GM19467 (cell line): ENCODE measurements at regions not wholly inside any gene's neighbourhood (a gene's known extent, or its start where the extent isn't known, plus 50 kb on each side); places are given as distances from the start of the nearest gene placed in this dataset.

ENCODE experiments used
- ATAC-seq: cut with Tn5 transposase; IDR thresholded peaks from one replicate; pipeline ENCODE4 v1.9.1; 2021; ENCODE audit warnings: mild to moderate bottlenecking, moderate library complexity; ENCODE audit not compliant: unreplicated experiment

DNA sequence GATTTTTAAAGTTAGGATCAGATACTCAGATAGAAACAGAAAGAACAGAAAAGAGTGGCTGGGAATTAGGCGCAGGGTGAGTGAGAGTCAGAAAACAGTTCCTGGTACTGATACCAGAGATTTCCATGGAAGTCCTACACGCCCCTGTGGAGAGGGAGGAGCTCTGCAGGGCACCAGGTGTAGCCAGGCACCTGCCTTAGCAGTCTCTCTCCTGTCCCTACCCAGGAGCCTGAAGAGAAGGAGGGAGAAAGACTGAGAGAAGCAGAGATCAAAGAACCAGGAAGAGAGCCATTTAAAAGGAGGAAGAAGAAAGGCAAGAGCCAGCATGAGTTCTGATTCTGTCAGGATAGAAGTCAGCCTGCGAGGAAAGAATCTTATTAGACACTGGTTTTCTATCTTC is 65.0 kb downstream of the CBLN1 start:
- ATAC-seq: no peak

DNA sequence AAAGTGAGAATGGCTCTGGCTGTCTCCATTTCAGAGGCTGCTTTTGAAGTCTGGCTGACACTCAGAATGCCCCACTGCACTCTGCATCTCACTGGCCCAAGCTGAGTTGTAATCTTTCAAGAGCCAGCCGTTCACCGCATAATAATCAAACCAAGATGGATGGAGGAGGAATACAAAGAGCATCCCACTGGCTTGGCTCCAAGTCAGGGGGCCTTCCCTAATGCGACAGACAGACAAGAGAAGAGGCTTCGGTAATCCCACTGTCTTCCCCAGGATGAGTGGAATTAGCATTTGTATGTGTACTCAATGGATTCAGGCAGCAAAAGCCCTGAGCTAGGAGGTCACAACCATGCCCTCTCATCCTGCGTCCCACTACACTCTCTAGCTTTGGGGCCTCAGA is 68.0 kb downstream of the CBLN1 start:
- no peak for ATAC-seq

DNA sequence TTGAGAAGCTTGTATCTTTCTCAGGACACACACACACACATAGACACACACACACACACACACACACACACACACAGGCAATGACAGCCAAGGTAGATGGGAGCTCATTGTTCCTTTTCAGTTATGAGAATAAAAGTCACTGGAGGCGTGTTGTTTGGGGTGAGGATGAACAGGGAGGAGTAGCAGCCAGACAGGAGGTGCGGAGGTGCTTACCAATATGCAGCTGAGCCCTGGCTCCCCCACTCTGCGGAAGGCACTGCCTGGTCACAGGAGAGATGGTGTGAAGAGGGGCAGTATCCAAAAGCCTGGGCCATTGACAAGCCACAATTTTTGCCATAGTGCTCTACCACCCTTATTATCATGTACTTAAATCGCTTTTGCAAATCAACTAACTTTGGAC is 77.4 kb downstream of the CBLN1 start:
- no peak for ATAC-seq

DNA sequence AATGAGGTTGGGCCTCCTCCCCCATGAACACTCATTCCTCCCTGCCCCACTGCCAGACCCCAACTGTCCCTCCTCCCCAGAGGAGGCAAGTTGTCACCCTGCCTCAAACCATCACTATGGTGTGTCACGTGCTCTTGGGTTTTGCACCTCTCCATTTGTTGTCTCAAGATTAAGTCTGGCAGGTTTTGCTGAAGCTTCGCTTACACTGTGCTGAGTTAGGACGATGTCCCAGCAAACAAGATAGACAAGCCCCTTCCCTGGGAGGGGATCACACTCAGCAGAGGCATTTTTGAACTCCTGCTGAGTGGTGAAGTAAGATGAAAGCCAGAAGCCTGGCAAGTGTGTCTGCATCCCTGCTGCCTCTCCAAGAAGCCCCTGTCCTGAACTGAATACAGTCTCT is 78.3 kb downstream of the CBLN1 start:
- ATAC-seq: no peak

DNA sequence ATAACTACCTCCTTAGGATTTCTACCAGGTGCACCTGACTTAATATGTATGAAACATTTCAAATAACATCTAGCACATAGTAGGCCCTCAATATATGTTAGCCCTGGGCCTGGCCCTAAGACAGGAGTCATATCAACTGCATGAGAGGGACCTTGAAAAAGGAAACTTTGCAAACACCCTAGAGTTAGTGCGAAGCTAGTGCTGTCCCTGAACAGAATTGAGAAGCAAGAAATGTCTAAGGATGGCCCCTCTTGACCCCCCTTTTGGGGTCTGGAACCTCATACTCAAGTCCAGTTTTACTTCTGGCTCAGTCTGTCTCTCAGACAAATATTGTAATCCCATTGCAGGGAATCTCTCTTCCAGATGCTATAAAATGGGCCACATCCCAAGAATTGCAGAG is 80.5 kb downstream of the CBLN1 start:
- ATAC-seq: no peak

DNA sequence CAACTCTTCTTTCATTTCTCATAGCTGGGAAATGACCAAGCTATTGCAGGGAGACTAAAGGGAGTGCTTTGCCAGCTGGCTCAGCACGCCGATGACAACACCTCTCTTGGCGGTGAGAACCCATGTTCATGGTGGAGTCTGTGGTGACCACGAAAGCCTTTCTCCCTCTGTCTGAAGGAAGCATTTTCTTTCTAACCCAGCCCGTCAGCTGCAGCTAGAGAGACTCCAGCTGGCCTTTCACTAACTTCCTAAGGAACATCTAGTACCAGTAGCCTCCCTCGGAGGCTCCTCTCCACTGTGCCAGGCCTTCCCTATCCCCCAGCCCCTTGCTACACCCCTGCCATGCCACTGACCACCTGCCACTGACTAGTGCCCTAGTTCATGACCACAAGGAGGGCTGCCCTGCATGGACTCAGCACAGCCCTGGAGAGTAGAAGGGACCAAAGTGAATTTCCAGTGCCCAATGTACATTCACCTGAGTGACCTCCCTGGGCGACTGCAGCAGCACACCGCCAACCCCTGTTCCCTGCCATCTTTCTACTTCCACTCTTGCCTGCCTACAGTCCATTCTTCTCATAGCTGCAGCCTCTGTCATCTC is 81.3 kb downstream of the CBLN1 start:
- ATAC-seq: no peak

DNA sequence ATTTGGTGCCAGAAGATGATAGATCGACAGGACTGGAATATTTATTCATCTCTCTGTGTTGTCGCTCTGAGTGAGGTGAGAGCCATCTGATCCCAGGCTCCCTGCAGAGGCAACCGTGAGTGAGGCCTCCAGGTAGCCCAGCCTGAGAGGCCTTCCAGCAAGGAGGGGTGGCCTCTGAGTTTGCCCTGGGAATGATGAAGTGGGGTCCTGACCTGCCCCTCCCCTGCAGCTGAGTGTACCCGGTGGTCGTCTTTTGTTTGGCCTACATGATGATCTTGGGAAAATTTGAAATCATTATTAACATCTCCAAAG is 86.4 kb downstream of the CBLN1 start:
- no peak for ATAC-seq

DNA sequence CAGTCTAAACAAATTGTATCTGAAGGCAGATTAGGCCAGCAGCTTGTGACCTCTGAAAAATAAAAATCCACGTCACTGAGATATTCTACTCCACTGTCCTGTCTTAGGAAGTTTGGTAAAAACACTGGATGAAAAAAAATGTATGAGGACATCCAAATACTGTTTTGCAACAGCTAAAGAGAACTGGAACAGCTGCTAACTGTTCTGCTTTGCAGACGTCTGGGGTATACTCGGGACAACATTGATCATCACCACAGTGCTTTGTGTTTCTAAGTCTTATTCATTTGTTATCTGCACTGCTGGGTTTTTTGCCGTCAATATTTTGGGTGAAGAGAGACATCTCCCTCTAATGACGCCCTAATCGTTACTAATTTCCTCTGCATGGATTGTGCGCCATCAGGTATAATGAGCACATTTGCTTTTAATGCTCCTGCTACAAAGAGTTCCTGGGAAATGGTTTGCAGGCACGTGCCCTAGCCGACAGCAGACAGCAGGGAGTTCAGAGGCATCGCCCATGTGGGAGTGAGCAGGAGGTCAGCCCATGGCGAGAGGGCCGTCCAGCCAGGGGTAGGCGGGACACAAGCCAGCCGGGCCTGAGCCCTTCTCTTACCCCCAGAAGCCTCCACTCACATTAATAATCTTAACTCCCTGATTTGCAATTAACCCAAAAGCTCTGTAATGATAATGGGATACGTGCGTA is 87.0 kb downstream of the CBLN1 start:
- no peak for ATAC-seq

DNA sequence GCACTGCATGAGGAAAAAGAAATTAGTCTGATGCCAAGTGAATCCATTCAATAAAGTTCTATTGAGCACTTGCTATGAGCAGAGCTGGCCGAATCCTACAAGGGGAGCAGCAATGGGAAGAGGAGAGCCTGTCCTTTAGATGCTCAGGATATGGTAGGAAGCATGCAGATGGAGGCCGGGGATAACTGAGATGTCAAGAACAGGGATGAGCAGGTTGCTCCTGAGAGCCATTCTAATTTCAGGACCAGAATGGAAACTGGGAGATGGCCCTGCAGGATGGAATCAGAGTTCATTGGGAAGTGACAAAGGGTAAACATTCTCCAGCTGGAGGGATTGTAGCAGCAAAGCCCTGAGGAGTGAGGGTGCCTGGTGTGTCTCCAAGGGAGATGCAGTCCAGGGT is 88.0 kb downstream of the CBLN1 start:
- no peak for ATAC-seq

DNA sequence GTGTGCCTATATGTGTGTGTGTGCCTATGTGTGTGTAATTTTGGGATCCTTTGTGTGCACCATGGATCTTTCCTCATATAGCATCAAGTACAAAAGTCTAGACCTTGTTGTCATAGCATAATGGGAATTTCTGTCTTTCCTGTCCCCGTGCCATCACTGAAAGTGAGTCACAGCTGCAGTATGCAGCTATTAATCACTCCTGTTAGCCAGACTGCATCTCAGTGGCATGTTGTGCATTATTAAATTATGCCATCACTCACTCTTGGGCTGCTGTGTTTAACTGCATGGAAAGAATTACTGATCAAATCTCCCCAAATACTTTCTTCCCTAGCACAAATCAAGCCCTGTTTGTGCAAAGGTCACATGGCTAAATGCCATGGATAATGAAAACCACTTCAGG is 92.4 kb downstream of the CBLN1 start:
- ATAC-seq: no peak

DNA sequence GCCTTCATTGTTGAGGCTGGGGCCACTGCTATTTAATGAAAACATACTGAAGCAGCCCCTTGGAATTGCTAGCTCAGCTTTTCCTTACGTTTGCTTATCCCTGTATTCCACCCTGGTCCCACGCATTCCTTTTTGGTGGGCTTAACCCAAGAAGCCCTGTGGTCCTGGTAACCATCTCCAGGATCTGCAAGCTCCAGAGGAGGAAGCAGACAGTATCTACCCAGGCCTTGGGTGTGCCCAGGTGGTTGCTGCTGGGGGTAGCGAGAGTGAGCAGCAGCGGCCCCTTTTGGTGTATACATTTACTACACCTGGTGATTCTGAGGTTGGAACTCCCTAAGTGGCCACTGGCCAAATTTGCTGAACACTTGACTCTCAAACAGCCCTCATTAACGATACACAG is 97.7 kb downstream of the CBLN1 start:
- no peak for ATAC-seq

DNA sequence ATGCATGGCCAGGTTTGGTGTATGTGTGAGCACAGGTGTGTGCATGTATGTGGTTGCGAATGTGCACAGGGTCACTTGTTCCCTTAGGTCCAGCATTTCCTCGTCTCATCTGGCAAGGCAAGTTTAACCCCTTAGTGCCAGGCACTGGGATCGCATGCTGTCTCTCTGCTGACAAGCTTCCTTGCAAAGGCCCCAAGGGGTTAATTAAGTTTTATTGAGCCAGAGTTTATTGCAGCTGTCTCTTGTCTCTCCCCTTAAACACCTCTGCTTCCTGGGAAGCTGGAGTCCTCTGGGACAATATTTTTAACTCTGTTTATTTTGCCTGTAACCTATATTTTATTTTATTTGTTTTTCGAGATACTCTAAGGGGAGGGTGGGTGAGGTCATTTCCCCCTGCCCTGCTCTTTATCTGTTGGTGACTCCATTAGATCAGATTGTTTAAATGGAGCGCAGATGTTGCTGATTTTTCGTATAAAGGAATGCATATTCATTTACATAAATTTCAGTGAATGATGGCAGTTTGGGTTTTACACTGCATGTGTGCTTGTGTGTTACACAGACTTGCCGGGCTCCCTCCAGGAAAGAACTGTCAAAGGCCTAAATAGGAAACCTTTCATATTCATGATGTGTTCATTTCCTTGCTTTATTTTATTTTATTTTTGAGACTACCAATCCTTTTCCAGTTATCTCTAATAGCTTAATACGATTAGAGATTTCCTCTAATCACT is 99.7 kb downstream of the CBLN1 start:
- ATAC-seq: no peak

DNA sequence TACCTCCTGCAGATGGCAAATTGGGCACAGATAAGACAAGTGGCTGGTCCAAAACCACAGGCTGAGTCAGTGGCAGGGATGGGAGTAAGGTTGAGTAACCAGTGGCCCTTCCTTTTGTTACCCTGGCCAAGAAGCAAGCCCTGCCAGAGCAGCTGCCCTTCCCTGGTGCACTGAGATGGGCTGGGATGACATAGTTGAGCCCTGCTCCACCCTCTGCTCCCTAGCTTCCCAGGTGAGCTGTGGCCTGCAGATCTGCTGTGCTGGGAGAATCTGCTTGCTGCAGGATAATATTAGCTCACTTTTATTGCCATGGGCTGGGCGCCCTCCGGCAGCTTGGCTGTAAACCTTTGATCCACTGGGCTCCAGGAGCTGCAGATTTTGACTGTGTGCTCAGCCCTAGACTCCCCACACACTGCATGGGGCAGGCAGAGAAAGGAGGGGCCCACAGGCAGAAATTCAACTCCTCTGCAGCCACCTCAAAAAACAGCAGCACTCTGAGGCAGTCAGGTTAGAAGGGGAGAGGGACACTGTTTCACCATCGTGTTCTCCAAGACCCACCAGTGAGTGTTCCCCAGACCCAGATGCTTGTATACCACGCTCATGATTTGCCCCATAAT is 101.8 kb downstream of the CBLN1 start:
- no peak for ATAC-seq

DNA sequence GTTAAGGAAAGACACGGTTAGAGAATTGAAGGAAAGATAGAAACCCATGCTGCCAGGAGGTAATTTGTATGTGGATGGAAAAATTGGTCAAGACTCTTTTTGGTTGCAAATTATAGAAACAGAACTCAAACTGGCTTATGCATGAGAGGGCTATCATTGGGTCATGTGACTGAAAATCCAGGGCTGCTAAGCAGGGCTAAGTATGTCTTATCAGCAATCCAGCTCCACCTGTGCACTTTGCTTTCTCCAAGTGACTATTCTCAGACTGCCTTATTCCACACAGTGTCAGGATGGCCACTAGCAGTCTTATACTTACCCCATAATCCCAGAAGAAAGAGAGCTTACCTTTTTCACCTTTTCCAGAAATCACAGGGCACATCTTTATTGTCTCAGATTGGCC is 113.5 kb downstream of the CBLN1 start:
- no peak for ATAC-seq

DNA sequence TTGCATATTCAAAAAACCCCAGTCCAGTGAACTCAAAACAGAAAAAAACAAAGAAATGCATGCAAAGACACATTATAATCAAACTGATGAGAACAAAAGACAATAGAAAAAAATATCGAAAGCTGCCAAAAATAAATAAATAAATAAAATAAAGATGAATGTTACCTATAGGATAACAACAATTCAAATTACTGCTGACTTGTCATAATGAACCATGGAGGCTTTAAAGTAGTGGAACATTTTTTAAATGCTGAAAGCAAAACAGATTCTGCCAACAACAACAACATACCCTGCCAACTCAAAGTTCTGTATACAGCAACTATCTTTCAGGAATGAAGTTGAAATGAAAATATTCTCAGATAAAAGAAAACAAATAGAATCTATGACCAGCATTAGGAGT is 116.6 kb downstream of the CBLN1 start:
- ATAC-seq: no peak

DNA sequence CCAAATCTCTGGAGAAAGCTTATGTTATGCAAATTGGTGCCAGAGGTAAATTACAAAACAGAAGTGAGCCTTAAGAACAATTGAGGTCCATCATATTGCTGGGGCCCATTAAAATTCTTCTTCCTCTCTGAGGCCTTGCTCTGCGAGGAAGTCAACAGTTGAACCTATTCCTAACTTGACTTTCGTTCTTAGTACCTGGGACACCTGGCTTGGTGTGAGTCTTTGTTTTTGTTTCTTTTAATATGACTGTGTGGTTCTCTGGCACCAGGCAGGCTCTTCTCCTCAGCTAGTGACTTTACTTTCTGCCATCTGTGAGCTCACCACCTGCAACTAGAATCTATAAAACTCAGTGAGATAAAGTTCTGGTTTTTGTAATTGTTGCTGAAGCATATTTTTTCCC is 120.4 kb downstream of the CBLN1 start:
- ATAC-seq: no peak

DNA sequence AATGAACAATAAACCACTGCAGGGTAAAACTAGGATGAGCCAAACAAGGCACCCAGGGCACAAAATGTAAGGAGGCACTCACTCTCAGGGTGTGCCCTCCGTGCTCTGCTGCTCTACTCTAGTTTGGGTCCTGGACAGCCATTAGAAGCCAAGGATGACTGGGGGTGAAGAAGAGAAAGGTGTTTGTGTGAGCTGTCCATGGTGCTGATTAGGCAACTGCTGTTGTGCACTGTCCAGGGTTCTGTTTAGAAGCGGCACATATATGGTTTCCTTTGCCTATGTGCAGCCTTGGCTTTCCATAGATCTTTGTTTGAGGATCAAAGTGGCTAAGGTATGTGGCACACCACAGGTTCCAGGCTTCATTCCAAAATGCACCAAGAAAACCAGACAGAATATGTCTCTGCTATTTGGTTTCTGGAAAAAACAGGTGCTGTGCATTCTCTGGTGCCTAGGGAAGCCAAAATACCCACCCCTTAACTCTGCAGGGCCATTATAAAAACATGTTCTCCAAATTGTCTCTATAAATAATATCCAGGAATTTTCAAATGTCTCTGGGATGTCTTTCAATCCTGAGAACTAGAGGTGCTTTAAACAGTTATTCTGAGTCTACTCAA is 123.5 kb downstream of the CBLN1 start:
- no peak for ATAC-seq

DNA sequence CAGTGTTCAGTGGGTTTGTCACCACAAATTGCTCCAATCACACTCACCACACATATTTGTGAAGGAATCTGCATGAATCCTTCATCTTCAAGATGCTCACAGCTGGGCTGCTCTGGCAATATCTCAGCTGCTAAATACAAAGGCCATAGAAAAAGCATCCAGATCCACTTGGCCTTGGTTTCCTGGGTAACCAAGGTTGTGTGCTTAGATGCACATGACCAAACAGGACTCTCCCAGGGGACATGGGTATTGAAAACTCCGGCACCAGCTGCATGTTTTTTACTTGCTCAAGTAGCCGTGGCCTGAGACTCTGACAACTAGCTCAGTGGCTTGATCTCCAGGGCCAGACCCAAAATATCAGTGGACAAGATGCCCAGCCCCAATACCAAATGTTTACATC is 131.3 kb downstream of the CBLN1 start:
- no peak for ATAC-seq

DNA sequence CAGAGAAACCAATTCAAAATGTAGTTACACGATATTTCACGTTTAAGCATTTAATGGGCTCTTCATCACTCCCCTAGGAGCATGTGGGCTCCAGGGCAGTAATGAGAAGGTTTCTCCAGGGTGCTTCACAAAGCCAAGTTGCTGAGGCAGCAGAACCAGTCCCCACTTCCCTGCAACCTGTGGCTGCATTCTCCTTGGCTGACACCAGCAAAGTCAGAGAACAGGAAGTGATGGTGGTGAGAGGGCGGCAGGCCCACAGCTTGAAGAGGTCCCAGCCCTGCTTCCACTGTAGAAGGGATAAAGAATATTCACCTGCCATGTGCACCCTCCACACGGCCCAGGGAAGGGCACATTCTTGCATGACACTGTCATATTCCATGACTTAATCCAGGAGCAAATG is 133.2 kb downstream of the CBLN1 start:
- no peak for ATAC-seq

DNA sequence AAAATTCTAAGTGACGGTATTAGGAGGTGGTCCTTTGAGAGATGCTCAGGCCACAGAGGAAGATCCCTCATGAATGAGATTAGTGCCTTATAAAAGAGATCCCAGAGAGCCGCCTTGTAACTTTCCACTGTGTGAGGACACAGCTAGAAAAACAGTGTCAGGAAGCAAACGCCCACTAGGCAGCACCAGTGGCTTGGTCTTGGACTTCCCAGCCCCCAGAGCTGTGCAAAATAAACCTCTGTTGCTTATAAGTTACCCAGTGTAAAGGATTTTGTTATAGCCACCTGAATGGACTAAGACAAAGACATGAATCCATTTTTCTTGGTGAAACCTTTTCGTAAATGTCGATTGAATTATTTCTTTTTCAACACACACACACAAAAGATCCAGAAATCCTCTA is 141.0 kb downstream of the CBLN1 start:
- ATAC-seq: no peak

DNA sequence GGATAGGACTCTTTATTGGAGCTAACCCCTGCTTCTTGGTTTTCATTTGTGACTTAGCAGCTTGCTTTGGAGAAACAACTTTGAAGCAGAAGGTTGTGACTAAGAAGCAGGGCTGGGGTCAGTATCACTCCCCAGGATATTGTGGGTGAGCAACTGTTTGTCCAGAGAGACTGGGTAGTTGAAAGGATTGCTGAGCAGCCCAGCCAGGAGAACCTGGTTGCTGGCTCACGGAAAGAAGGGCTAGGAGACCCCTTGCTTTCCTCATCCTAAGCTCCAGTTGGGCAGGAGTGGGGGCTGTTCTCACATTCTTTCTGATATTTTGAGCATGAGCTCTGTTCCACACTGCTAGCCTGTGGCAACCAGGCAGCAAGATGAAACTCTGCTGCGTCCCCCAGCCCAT is 151.2 kb downstream of the CBLN1 start:
- ATAC-seq: no peak

DNA sequence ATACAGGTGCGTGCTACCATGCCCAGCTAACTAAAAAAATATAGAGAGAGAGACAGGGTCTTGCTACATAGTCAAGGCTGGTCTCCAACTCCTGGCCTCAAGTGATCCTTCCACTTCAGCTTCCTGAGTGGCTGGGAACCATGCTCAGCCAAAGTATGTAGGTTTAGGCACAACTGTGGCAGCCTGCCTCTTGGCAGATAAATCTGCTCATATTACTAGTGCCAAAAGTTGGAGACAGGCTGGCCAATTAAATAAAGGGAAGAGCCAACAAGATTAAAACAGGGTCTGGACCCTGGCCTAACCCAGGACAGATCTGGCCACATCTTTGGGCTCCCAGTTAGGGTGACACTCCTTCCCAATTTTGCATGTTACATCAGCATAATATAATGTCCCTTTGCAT is 151.7 kb downstream of the CBLN1 start:
- ATAC-seq: no peak
